HCT116 (cell line): ENCODE measurements at regions not wholly inside any gene's neighbourhood (a gene's known extent, or its start where the extent isn't known, plus 50 kb on each side); places are given as distances from the start of the nearest gene placed in this dataset.

Experiments
- ATAC-seq: fragments of 200-7000 bp; cut with Tn5 transposase; 2 replicates; pipeline ENCODE4 v1.9.1; 2020; ENCODE audit warnings: mild to moderate bottlenecking, moderate library complexity
- BruUV-seq: library from RNA; stranded (reverse); fragments of 400-500 nt; replicated peaks from 2 replicates; lab custom pipeline; 2021; lab: Mats Ljungman, UMichigan
- CTCF ChIA-PET: fragments of 300-600 bp; sonication (Branson Sonifier 250); formaldehyde crosslinking; loops from one replicate; lab custom pipeline; 2021; ENCODE audit warnings: antibody characterized with exemption; lab: Charles Lee
- POLR2A ChIA-PET: fragments of 300-600, 350-600 bp; sonication (Branson Sonifier 250); formaldehyde crosslinking; loops from one replicate; lab custom pipeline; 2021; ENCODE audit warnings: antibody characterized with exemption; lab: Charles Lee
- RAD21 ChIA-PET, 2 experiments: fragments of 300-600 bp; sonication (Branson Sonifier 250); formaldehyde crosslinking; loops; one replicate each; lab custom pipeline; 2023; ENCODE audit warnings: low total read pairs in 2 of 2; ENCODE audit not compliant: uncharacterized antibody in 2 of 2, unreplicated experiment in 2 of 2, low non-redundant PET in 1 of 2; lab: Charles Lee
- DNase-seq: peaks from one replicate; pipeline ENCODE4 v3.0.0-alpha.2; 2010; ENCODE audit warnings: low read depth, low spot score
- H2AFZ ChIP-seq: fragments of 200-600 bp; shearing (Covaris generic), sonication (generic); 2 replicates; pipeline ENCODE4 v1.6.1; 2017; ENCODE audit warnings: low read depth, mixed run types, mixed read lengths, antibody characterized with exemption, low read length; ENCODE audit not compliant: poor library complexity, severe bottlenecking
- H3K27ac ChIP-seq: 2 replicates; pipeline ENCODE4 v1.5.1; 2012; ENCODE audit warnings: low read depth, low read length
- H3K27me3 ChIP-seq: fragments of 200-600 bp; sonication (generic); 2 replicates; pipeline ENCODE4 v1.6.1; 2016; ENCODE audit warnings: mixed run types, low read length, mixed read lengths; ENCODE audit not compliant: insufficient read depth
- H3K36me3 ChIP-seq, 2 experiments: fragments of 200-500 bp in 1 of 2; fragments of 200-600 bp in 1 of 2; sonication (Bioruptor generic) in 1 of 2; sonication (generic) in 1 of 2; 2 replicates each; pipeline versions ENCODE4 v1.5.1 to v1.6.1; 2014 to 2016; ENCODE audit warnings: low read length in 2 of 2, inconsistent platforms in 1 of 2, mixed read lengths in 1 of 2, mixed run types in 1 of 2; ENCODE audit not compliant: insufficient read depth in 2 of 2, control insufficient read depth in 1 of 2
- H3K4me1 ChIP-seq, 2 experiments: fragments of 200-600 bp in 1 of 2; sonication (generic) in 1 of 2; 2 replicates each; pipeline versions ENCODE4 v1.5.1 to v1.6.1; 2012 to 2017; ENCODE audit warnings: low read length in 2 of 2, inconsistent platforms in 1 of 2, mild to moderate bottlenecking in 1 of 2, mixed read lengths in 1 of 2, mixed run types in 1 of 2, moderate library complexity in 1 of 2; ENCODE audit not compliant: insufficient read depth in 2 of 2, control insufficient read depth in 1 of 2
- H3K4me2 ChIP-seq: fragments of 200-600 bp; sonication (generic); 2 replicates; pipeline ENCODE4 v1.6.1; 2017; ENCODE audit warnings: mixed run types, low read length, mixed read lengths
- H3K4me3 ChIP-seq, 2 experiments: fragments of 200-600 bp in 1 of 2; sonication (generic) in 1 of 2; replicated peaks in 1 of 2; 2 replicates each; pipeline ENCODE4 v1.5.1; 2011 to 2016; ENCODE audit warnings: low read length in 2 of 2, control low read depth in 1 of 2, low read depth in 1 of 2, mild to moderate bottlenecking in 1 of 2, mixed read lengths in 1 of 2, mixed run types in 1 of 2
- H3K79me2 ChIP-seq: fragments of 200-600 bp; sonication (generic); 2 replicates; pipeline ENCODE4 v1.6.1; 2017; ENCODE audit warnings: mild to moderate bottlenecking, mixed run types, low read length, moderate library complexity, mixed read lengths; ENCODE audit not compliant: insufficient read depth
- H3K9ac ChIP-seq: fragments of 200-600 bp; sonication (generic); 2 replicates; pipeline ENCODE4 v1.6.1; 2016; ENCODE audit warnings: low read length, mixed read lengths
- H3K9me2 ChIP-seq: fragments of 200-600 bp; sonication (generic), shearing (Covaris generic); 2 replicates; pipeline ENCODE4 v1.6.1; 2017; ENCODE audit warnings: mixed run types, mild to moderate bottlenecking, moderate library complexity; ENCODE audit not compliant: insufficient read depth
- H3K9me3 ChIP-seq, 2 experiments: fragments of 200-500 bp in 1 of 2; fragments of 200-600 bp in 1 of 2; sonication (Bioruptor generic) in 1 of 2; sonication (generic) in 1 of 2; 2 replicates each; pipeline ENCODE4 v1.6.1; 2014 to 2017; ENCODE audit warnings: low read length in 2 of 2, mixed read lengths in 2 of 2, inconsistent platforms in 1 of 2, low read depth in 1 of 2, mild to moderate bottlenecking in 1 of 2, mixed run types in 1 of 2, moderate library complexity in 1 of 2; ENCODE audit not compliant: control insufficient read depth in 1 of 2, insufficient read depth in 1 of 2
- H4K20me1 ChIP-seq: fragments of 200-600 bp; sonication (generic), shearing (Covaris generic); 2 replicates; pipeline ENCODE4 v1.6.1; 2017; ENCODE audit warnings: mixed run types, mild to moderate bottlenecking, moderate library complexity; ENCODE audit not compliant: insufficient read depth
- CBX3 ChIP-seq: IDR thresholded peaks from 2 replicates; pipeline ENCODE4 v1.6.1; 2012; ENCODE audit warnings: low read depth
- CEBPB ChIP-seq: IDR thresholded peaks from 2 replicates; pipeline ENCODE4 v1.6.1; 2012; ENCODE audit warnings: low read depth
- EGR1 ChIP-seq: IDR thresholded peaks from 2 replicates; pipeline ENCODE4 v1.6.1; 2012; ENCODE audit warnings: low read depth
- ELF1 ChIP-seq: IDR thresholded peaks from 2 replicates; pipeline ENCODE4 v1.6.1; 2012; ENCODE audit warnings: low read depth, borderline replicate concordance
- EZH2 ChIP-seq: fragments of 200-600 bp; sonication (generic); IDR thresholded peaks from 2 replicates; pipeline ENCODE4 v1.6.1; 2017; ENCODE audit warnings: antibody characterized with exemption, mixed run types
- EZH2phosphoT487 ChIP-seq: fragments of 200-600 bp; IDR thresholded peaks from 2 replicates; pipeline ENCODE4 v1.6.1; 2018; ENCODE audit warnings: antibody characterized with exemption, borderline replicate concordance
- JUND ChIP-seq: IDR thresholded peaks from 2 replicates; pipeline ENCODE4 v1.6.1; 2012
- POLR2A ChIP-seq: IDR thresholded peaks from 2 replicates; pipeline ENCODE4 v1.7.0; 2011; ENCODE audit warnings: borderline replicate concordance; ENCODE audit not compliant: insufficient read depth, insufficient read length; ENCODE audit errors: extremely low read depth
- POLR2AphosphoS5 ChIP-seq: IDR thresholded peaks from 2 replicates; pipeline ENCODE4 v1.6.1; 2011; ENCODE audit warnings: mild to moderate bottlenecking, low read depth, low read length, moderate library complexity
- RAD21 ChIP-seq: IDR thresholded peaks from 2 replicates; pipeline ENCODE4 v1.6.1; 2012; ENCODE audit warnings: low read depth, mild to moderate bottlenecking
- SIN3A ChIP-seq: IDR thresholded peaks from 2 replicates; pipeline ENCODE4 v1.6.1; 2012; ENCODE audit warnings: low read depth
- SP1 ChIP-seq: IDR thresholded peaks from 2 replicates; pipeline ENCODE4 v1.6.1; 2012; ENCODE audit warnings: low read depth
- SRF ChIP-seq: IDR thresholded peaks from 2 replicates; pipeline ENCODE4 v1.6.1; 2012; ENCODE audit warnings: low read depth
- TCF7L2 ChIP-seq: IDR thresholded peaks from 2 replicates; pipeline ENCODE4 v1.7.0; 2011; ENCODE audit warnings: borderline replicate concordance, inconsistent platforms; ENCODE audit not compliant: insufficient read depth, insufficient read length; ENCODE audit errors: extremely low read depth
- ZFX ChIP-seq: fragments of 450-650 bp; IDR thresholded peaks from 2 replicates; pipeline ENCODE4 v1.6.1; 2017
- ZNF274 ChIP-seq: fragments of 200-500 bp; sonication (Bioruptor generic); IDR thresholded peaks from 2 replicates; pipeline ENCODE4 v1.6.1; 2014; ENCODE audit warnings: mild to moderate bottlenecking, low read depth, low read length, inconsistent platforms
- intact Hi-C: fragments of 100-400 bp; cut with micrococcal nuclease; formaldehyde crosslinking; loops from 2 replicates; pipeline ENCODE4 v1.10.0; 2022
- TF ChIP-seq, protein P1 (sequence below): IDR thresholded peaks from 2 replicates; pipeline ENCODE4 v1.6.1; 2012
- TF ChIP-seq, protein P2 (sequence below): IDR thresholded peaks from 2 replicates; pipeline ENCODE4 v1.6.1; 2011; ENCODE audit warnings: mild to moderate bottlenecking, low read length, moderate library complexity; ENCODE audit not compliant: insufficient replicate concordance; ENCODE audit errors: extremely low read depth
- TF ChIP-seq, protein P3 (sequence below), 3 experiments: fragments of 200-600 bp in 1 of 3; sonication (generic) in 1 of 3; IDR thresholded peaks in 2 of 3; conservative IDR thresholded peaks in 1 of 3; 2 replicates each; pipeline ENCODE4 v1.5.1; 2012 to 2017; ENCODE audit warnings: low read depth in 2 of 3, low read length in 2 of 3, antibody characterized with exemption in 1 of 3, borderline replicate concordance in 1 of 3, control low read depth in 1 of 3, mild to moderate bottlenecking in 1 of 3, mixed read lengths in 1 of 3, mixed run types in 1 of 3, moderate library complexity in 1 of 3; ENCODE audit not compliant: insufficient read depth in 1 of 3
- TF ChIP-seq, protein P4 (sequence below): IDR thresholded peaks from 2 replicates; pipeline ENCODE4 v1.6.1; 2012; ENCODE audit warnings: low read depth

DNA sequence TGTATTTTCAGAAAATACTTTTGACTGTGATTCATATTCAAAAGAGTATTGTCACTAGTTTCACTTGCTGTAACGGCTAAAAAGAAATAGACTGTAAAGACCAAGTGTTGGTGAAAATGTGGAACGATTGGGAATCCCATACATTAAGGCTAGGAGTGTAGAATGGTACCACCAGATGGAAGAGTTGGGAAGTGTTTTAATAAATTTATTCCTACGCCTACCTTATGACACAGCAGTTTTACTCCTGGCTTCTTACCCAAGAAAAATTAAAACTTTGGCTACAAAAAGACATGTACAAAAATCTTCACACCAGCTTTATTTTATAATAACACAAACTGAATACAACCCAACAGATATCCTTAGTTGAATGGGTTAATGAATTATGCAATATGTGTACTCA lies 256.2 kb downstream of the TAF11L14 start:
- H3K4me3 ChIP-seq: no peak overlapping the region
- BruUV-seq: no TSS peak
- ChIA-PET RAD21 (no interaction called here), CTCF (no interaction called here), POLR2A (no interaction called here)
- TF ChIP-seq ELF1 (no peak), ZNF274 (no peak), CEBPB (no peak), EZH2 (no peak), SRF (no peak), CBX3 (no peak), SP1 (no peak), EGR1 (no peak), POLR2AphosphoS5 (no peak), JUND (no peak), POLR2A (no peak), SIN3A (no peak), ZFX (no peak), TCF7L2 (no peak), RAD21 (no peak), EZH2phosphoT487 (no peak)
- TF ChIP-seq, protein P1, sequence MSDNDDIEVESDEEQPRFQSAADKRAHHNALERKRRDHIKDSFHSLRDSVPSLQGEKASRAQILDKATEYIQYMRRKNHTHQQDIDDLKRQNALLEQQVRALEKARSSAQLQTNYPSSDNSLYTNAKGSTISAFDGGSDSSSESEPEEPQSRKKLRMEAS: no peak
- TF ChIP-seq, protein P2, sequence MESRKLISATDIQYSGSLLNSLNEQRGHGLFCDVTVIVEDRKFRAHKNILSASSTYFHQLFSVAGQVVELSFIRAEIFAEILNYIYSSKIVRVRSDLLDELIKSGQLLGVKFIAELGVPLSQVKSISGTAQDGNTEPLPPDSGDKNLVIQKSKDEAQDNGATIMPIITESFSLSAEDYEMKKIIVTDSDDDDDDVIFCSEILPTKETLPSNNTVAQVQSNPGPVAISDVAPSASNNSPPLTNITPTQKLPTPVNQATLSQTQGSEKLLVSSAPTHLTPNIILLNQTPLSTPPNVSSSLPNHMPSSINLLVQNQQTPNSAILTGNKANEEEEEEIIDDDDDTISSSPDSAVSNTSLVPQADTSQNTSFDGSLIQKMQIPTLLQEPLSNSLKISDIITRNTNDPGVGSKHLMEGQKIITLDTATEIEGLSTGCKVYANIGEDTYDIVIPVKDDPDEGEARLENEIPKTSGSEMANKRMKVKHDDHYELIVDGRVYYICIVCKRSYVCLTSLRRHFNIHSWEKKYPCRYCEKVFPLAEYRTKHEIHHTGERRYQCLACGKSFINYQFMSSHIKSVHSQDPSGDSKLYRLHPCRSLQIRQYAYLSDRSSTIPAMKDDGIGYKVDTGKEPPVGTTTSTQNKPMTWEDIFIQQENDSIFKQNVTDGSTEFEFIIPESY: no peak
- TF ChIP-seq, protein P3, sequence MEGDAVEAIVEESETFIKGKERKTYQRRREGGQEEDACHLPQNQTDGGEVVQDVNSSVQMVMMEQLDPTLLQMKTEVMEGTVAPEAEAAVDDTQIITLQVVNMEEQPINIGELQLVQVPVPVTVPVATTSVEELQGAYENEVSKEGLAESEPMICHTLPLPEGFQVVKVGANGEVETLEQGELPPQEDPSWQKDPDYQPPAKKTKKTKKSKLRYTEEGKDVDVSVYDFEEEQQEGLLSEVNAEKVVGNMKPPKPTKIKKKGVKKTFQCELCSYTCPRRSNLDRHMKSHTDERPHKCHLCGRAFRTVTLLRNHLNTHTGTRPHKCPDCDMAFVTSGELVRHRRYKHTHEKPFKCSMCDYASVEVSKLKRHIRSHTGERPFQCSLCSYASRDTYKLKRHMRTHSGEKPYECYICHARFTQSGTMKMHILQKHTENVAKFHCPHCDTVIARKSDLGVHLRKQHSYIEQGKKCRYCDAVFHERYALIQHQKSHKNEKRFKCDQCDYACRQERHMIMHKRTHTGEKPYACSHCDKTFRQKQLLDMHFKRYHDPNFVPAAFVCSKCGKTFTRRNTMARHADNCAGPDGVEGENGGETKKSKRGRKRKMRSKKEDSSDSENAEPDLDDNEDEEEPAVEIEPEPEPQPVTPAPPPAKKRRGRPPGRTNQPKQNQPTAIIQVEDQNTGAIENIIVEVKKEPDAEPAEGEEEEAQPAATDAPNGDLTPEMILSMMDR (IDR thresholded peaks at IDR 0.05 in 2 of 3, conservative IDR thresholded peaks at IDR 0.05 in 1 of 3; ENCODE audit: borderline replicate concordance in 1 of 3, insufficient read depth in 1 of 3, low read depth in 2 of 3, low read length in 2 of 3): no peak
- TF ChIP-seq, protein P4, sequence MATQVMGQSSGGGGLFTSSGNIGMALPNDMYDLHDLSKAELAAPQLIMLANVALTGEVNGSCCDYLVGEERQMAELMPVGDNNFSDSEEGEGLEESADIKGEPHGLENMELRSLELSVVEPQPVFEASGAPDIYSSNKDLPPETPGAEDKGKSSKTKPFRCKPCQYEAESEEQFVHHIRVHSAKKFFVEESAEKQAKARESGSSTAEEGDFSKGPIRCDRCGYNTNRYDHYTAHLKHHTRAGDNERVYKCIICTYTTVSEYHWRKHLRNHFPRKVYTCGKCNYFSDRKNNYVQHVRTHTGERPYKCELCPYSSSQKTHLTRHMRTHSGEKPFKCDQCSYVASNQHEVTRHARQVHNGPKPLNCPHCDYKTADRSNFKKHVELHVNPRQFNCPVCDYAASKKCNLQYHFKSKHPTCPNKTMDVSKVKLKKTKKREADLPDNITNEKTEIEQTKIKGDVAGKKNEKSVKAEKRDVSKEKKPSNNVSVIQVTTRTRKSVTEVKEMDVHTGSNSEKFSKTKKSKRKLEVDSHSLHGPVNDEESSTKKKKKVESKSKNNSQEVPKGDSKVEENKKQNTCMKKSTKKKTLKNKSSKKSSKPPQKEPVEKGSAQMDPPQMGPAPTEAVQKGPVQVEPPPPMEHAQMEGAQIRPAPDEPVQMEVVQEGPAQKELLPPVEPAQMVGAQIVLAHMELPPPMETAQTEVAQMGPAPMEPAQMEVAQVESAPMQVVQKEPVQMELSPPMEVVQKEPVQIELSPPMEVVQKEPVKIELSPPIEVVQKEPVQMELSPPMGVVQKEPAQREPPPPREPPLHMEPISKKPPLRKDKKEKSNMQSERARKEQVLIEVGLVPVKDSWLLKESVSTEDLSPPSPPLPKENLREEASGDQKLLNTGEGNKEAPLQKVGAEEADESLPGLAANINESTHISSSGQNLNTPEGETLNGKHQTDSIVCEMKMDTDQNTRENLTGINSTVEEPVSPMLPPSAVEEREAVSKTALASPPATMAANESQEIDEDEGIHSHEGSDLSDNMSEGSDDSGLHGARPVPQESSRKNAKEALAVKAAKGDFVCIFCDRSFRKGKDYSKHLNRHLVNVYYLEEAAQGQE: no peak
- no peak overlapping the region for H2AFZ ChIP-seq
- no peaks in the 10 kb centered on the region for H3K4me1 ChIP-seq
- no peak overlapping the region for H3K27ac ChIP-seq
- H3K4me2 ChIP-seq: no peak overlapping the region
- no peaks in the 10 kb centered on the region for H4K20me1 ChIP-seq
- H3K9me3 ChIP-seq: peaks cover 12 to 15% of the 10 kb centered on the region in 2 experiments; a peak in 3 of 4 replicates
- no peaks in the 10 kb centered on the region for H3K9me2 ChIP-seq
- no peaks in the 10 kb centered on the region for H3K36me3 ChIP-seq
- DNase-seq (no peak), ATAC-seq (no peak)
- no peaks in the 10 kb centered on the region for H3K27me3 ChIP-seq
- no peaks in the 10 kb centered on the region for H3K79me2 ChIP-seq
- H3K9ac ChIP-seq: no peak overlapping the region
- intact Hi-C loops: no loop called here
